Spleen (tissue), 7 donors: ENCODE measurements at regions not wholly inside any gene's neighbourhood (a gene's known extent, or its start where the extent isn't known, plus 50 kb on each side); places are given as distances from the start of the nearest gene placed in this dataset.

Experiments used
- POLR2A ChIP-seq, 3 donors: fragments of 450-650 bp; IDR thresholded peaks; one replicate each; pipeline ENCODE4 v1.5.1; 2017; ENCODE audit warnings: antibody characterized with exemption in 3 of 3, mild to moderate bottlenecking in 1 of 3
- TF ChIP-seq, protein P1 (sequence below), 11 experiments: fragments of 200-600 bp in 7 of 11; fragments of 450-650 bp in 4 of 11; sonication (generic) in 4 of 11; IDR thresholded peaks in 8 of 11; conservative IDR thresholded peaks in 3 of 11; 1 replicate in 7 of 11; 2 replicates in 4 of 11; pipeline versions ENCODE4 v1.4.0 to v1.8.0; 2016 to 2021; ENCODE audit warnings: antibody characterized with exemption in 11 of 11, inconsistent platforms in 4 of 11, mild to moderate bottlenecking in 1 of 11
- donor health status: DM: no; HTN: no; CAD: no; lungs with moderate emphysema.
- donor health status: DM: no; HTN: no; CAD: no.
- donor health status: DM: no; HTN: no; CAD: no.

DNA sequence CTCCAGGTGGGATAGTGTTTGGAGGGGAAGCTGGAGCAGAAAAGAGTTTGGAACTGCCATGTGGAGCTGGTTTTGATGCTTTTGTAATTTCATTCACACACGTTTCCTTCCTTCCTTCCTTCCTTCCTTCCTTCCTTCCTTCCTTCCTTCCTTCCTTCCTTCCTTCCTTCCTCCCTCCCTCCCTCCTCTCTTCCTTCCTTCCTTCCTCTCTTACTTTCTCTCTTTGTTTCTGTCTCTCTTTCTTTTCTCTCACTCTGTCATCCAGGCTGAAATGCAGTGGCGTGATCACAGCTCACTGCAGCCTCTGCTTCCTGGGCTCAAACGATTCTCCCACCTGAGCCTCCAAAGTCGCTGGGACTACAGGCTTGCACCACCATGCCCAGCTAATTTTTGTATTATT, 168.0 kb upstream of the ARID2 start:
- TF ChIP-seq, protein P1, sequence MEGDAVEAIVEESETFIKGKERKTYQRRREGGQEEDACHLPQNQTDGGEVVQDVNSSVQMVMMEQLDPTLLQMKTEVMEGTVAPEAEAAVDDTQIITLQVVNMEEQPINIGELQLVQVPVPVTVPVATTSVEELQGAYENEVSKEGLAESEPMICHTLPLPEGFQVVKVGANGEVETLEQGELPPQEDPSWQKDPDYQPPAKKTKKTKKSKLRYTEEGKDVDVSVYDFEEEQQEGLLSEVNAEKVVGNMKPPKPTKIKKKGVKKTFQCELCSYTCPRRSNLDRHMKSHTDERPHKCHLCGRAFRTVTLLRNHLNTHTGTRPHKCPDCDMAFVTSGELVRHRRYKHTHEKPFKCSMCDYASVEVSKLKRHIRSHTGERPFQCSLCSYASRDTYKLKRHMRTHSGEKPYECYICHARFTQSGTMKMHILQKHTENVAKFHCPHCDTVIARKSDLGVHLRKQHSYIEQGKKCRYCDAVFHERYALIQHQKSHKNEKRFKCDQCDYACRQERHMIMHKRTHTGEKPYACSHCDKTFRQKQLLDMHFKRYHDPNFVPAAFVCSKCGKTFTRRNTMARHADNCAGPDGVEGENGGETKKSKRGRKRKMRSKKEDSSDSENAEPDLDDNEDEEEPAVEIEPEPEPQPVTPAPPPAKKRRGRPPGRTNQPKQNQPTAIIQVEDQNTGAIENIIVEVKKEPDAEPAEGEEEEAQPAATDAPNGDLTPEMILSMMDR (IDR thresholded peaks at IDR 0.05 in 8 of 11, conservative IDR thresholded peaks at IDR 0.05 in 3 of 11) = no peak
- no peak for TF ChIP-seq POLR2A (IDR thresholded peaks at IDR 0.05)
